Thyroid gland (tissue), 4 donors: ENCODE measurements at regions not wholly inside any gene's neighbourhood (a gene's known extent, or its start where the extent isn't known, plus 50 kb on each side); places are given as distances from the start of the nearest gene placed in this dataset.
"Not testable (repeated sequence)": the region's sequence is repeated elsewhere in the genome, so short reads cannot be mapped to it uniquely, and the experiment has no call there.

ENCODE experiments used
- DNase-seq, 2 donors: peaks; one replicate each; pipeline ENCODE4 v3.0.0-alpha.2; 2019
- H3K27ac ChIP-seq, 3 donors: fragments of 200-600 bp; sonication (generic); 1 replicate in 2 of 3; 2 replicates in 1 of 3; pipeline ENCODE4 v1.5.1; 2016 to 2019; ENCODE audit warnings: mild to moderate bottlenecking in 1 of 3, moderate library complexity in 1 of 3
- H3K27me3 ChIP-seq: fragments of 200-600 bp; sonication (generic); one replicate; pipeline ENCODE4 v1.5.1; 2019
- H3K36me3 ChIP-seq, 2 donors: fragments of 200-600 bp; sonication (generic); one replicate each; pipeline ENCODE4 v1.5.1; 2016 to 2019
- H3K4me1 ChIP-seq, 2 donors: fragments of 200-600 bp; sonication (generic); one replicate each; pipeline ENCODE4 v1.5.1; 2017 to 2019
- H3K4me3 ChIP-seq, 3 donors: fragments of 200-600 bp; sonication (generic); replicated peaks in 1 of 3; 1 replicate in 2 of 3; 2 replicates in 1 of 3; pipeline ENCODE4 v1.5.1; 2016; ENCODE audit warnings: mild to moderate bottlenecking in 1 of 3
- H3K9me3 ChIP-seq: fragments of 200-600 bp; sonication (generic); one replicate; pipeline ENCODE4 v1.5.1; 2017
- POLR2A ChIP-seq, 2 donors: fragments of 450-650 bp; IDR thresholded peaks; one replicate each; pipeline ENCODE4 v1.6.1; 2017; ENCODE audit warnings: antibody characterized with exemption in 2 of 2, mild to moderate bottlenecking in 2 of 2, moderate library complexity in 1 of 2
- WGBS, 2 donors: methylation state at CpG; one replicate each; pipeline ENCODE4 v1.1.5; 2017; 5-methylcytosine and 5-hydroxymethylcytosine counted together
- intact Hi-C: fragments of 100-400 bp; cut with DNase I; formaldehyde crosslinking; loops from one replicate; pipeline ENCODE4 v1.15.1; 2023
- TF ChIP-seq, protein P1 (sequence below), 6 experiments: fragments of 200-600 bp in 3 of 6; fragments of 450-650 bp in 3 of 6; sonication (generic) in 3 of 6; IDR thresholded peaks; one replicate each; pipeline ENCODE4 v1.5.1; 2016 to 2019; ENCODE audit warnings: antibody characterized with exemption in 6 of 6, mild to moderate bottlenecking in 2 of 6, inconsistent platforms in 1 of 6, moderate library complexity in 1 of 6

DNA sequence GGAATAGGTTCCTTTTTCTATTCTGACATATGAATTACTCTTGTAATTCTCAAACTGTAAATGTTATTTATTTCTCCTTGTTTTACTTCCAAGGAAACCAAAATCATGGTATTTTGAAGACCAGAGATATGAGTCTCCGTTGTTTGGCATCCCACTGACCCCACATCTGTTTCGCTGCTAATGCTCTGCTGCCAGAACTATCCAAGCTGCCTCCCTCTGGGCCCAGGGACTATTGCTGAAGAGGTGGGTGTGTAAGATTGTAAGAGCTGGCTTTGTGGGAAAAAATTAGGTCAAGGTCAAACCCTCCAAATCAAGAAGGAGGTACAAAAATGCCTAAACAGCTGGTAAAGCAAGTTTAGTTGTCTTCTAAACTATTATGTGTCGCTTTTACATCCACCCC is 129.4 kb upstream of the MYO10 start:
- intact Hi-C loops, result no loop called here
- Histone ChIP-seq H3K9me3 (no peaks in the 10 kb centered on the region), H3K36me3 (no peaks in the 10 kb centered on the region), H3K27me3 (no peaks in the 10 kb centered on the region), H3K27ac (no peak overlapping the region), H3K4me3 (no peak overlapping the region), H3K4me1 (peaks cover 8 to 17% of the 10 kb centered on the region in 2 donors)
- TF ChIP-seq POLR2A (IDR thresholded peaks at IDR 0.05), result no peak
- TF ChIP-seq, protein P1, sequence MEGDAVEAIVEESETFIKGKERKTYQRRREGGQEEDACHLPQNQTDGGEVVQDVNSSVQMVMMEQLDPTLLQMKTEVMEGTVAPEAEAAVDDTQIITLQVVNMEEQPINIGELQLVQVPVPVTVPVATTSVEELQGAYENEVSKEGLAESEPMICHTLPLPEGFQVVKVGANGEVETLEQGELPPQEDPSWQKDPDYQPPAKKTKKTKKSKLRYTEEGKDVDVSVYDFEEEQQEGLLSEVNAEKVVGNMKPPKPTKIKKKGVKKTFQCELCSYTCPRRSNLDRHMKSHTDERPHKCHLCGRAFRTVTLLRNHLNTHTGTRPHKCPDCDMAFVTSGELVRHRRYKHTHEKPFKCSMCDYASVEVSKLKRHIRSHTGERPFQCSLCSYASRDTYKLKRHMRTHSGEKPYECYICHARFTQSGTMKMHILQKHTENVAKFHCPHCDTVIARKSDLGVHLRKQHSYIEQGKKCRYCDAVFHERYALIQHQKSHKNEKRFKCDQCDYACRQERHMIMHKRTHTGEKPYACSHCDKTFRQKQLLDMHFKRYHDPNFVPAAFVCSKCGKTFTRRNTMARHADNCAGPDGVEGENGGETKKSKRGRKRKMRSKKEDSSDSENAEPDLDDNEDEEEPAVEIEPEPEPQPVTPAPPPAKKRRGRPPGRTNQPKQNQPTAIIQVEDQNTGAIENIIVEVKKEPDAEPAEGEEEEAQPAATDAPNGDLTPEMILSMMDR (IDR thresholded peaks at IDR 0.05), result no peak
- 93 to 97% methylated on average over 3 of the region's 3 CpGs for WGBS, 2 donors
- no peak for DNase-seq

DNA sequence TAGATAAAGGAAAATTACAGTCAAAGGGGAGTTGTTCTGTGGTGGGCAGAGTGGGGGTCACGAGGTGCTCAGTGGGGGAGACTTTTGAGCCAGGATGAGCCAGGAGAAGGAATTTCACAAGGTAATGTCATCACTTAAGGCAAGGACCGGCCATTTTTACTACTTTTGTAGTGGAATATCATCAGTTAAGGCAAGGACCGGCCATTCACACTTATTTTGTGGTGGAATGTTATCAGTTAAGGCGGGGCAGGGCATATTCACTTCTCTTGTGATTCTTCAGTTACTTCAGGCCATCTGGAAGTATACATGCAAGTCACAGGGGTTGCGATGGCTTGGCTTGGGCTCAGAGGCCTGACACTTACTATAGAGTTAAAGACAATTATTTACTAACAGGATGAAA is 129.9 kb upstream of the MYO10 start:
- intact Hi-C loops, H3K27me3 ChIP-seq, DNase-seq, H3K4me3 ChIP-seq, H3K9me3 ChIP-seq, H3K27ac ChIP-seq, H3K36me3 ChIP-seq: not testable (repeated sequence)
- WGBS, 2 donors, result 90 to 96% methylated on average over 5 of the region's 5 CpGs
- peaks cover 8 to 17% of the 10 kb centered on the region in 2 donors for H3K4me1 ChIP-seq

DNA sequence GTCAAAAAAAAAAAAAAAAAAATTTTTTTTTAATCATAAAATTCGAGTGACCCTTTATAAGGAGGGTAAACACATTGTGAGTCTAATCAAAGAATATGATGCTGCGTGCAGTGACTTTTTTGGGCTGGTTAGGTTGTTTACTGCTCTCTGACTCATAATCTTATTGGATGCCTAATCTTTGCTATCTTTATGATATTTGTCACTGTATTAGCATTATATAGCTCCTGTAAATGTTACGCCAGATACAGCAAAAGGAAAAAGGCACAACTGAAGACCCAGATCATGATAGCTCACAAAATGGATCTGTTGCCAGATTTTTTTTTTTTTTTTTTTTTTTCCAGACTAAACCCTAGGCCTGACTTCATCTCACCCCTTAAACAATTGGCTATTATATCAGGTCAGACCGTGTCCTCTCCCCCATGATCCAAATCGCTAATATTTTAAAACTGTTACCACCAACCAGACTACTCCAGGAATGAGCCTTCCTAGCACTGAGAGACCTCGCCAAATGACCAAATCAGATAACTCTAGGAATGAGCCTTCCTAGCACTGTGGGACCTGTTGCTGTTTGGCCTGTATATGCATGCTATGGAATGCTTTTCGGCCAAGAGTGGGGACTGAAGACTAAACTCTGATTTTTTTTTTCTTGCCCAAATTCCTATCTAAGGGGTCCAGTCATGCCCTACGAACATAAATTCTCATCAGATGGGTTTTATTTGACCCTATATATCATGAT is 131.7 kb upstream of the MYO10 start:
- DNase-seq, result no peak
- H3K4me3 ChIP-seq, result no peak overlapping the region
- no peaks in the 10 kb centered on the region for H3K27me3 ChIP-seq
- H3K4me1 ChIP-seq, result peaks cover 8 to 12% of the 10 kb centered on the region in 2 donors
- WGBS, 2 donors, result 91 to 96% methylated on average over 8 of the region's 8 CpGs
- intact Hi-C loops, result no loop called here
- no peak overlapping the region for H3K27ac ChIP-seq
- no peak for TF ChIP-seq POLR2A (IDR thresholded peaks at IDR 0.05)
- TF ChIP-seq, protein P1 (IDR thresholded peaks at IDR 0.05), result no peak
- no peaks in the 10 kb centered on the region for H3K36me3 ChIP-seq
- no peaks in the 10 kb centered on the region for H3K9me3 ChIP-seq

DNA sequence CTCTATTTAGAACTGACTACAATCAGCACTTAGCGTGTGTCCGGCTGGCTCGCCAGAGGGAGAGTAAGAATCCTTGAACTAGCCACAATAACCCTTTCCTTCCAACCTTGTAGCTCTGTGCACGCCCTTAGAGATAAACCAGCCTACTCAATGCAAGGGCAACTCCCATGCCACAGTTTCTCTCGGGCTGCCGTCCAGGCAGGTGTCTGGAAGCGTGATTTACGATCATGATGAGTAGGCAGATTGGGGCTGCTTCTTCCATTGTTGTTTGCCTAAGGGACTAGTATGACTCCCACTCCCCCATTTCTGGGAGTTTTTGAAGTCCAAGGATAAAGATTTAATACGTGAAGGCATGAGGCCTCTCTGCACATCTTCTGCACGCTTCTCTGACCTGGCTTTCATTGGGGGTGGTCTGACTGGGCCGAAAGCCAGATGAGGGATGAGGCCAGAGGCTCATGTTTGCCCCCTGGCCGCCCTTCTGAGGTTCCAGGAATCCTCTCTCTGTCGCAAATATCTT is 134.0 kb upstream of the MYO10 start:
- intact Hi-C loops, result no loop called here
- Histone ChIP-seq H3K9me3 (no peaks in the 10 kb centered on the region), H3K4me1 (no peaks in the 10 kb centered on the region), H3K4me3 (no peak overlapping the region), H3K27ac (no peak overlapping the region), H3K27me3 (no peaks in the 10 kb centered on the region), H3K36me3 (no peaks in the 10 kb centered on the region)
- DNase-seq, result no peak
- TF ChIP-seq, protein P1 (IDR thresholded peaks at IDR 0.05), result no peak
- TF ChIP-seq POLR2A (IDR thresholded peaks at IDR 0.05), result no peak
- 56 to 71% methylated on average over 13 of the region's 13 CpGs for WGBS, 2 donors

DNA sequence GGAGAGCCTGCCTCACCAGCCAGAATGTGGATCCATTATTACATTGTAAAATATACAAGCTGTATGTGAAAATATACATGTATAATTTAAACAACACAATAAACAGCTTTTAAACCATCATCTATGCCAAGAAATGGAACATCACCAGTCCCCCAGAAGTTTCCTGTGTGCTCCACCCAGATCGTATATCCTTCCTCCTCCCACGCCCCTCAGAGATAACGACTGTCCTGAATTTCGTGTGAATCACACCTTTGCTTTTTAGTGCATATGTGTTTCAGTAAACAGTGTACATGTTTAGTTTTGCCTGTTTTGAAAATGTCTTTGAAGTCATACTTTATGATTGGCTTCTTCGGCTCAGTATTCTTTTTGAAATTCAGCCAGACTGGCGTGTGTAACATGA is 134.6 kb upstream of the MYO10 start:
- intact Hi-C loops, result no loop called here
- Histone ChIP-seq H3K4me1 (no peaks in the 10 kb centered on the region), H3K9me3 (no peaks in the 10 kb centered on the region), H3K27ac (no peak overlapping the region), H3K4me3 (no peak overlapping the region), H3K27me3 (no peaks in the 10 kb centered on the region), H3K36me3 (no peaks in the 10 kb centered on the region)
- TF ChIP-seq, protein P1 (IDR thresholded peaks at IDR 0.05), result no peak
- TF ChIP-seq POLR2A (IDR thresholded peaks at IDR 0.05), result no peak
- 76 to 82% methylated on average over 6 of the region's 6 CpGs for WGBS, 2 donors
- DNase-seq, result no peak
